B cell (primary cell): ENCODE measurements at regions not wholly inside any gene's neighbourhood (a gene's known extent, or its start where the extent isn't known, plus 50 kb on each side); places are given as distances from the start of the nearest gene placed in this dataset.

Experiments used
- ATAC-seq: fragments of 200-7000 bp; cut with Tn5 transposase; one replicate; pipeline ENCODE4 v1.10.0; 2021; ENCODE audit warnings: low read depth, mild to moderate bottlenecking, moderate number of reproducible peaks, moderate library complexity
- CTCF ChIA-PET: fragments of 350-600 bp; sonication (Branson Sonifier 250); formaldehyde crosslinking; loops from one replicate; lab custom pipeline; 2021; ENCODE audit warnings: antibody characterized with exemption, inconsistent platforms; lab: Charles Lee
- POLR2A ChIA-PET: fragments of 350-600 bp; sonication (Branson Sonifier 250); formaldehyde crosslinking; loops from one replicate; lab custom pipeline; 2021; ENCODE audit warnings: antibody characterized with exemption; lab: Charles Lee
- DNase-seq: peaks from one replicate; pipeline ENCODE4 v3.0.0; 2013
- H2AFZ ChIP-seq: 2 replicates; pipeline ENCODE4 v1.6.1; 2012; ENCODE audit warnings: mild to moderate bottlenecking, low read depth, low read length; ENCODE audit not compliant: insufficient read depth, poor library complexity, severe bottlenecking
- H3K27ac ChIP-seq, 2 donors: 1 replicate in 1 of 2; 2 replicates in 1 of 2; pipeline ENCODE4 v1.5.1; 2012 to 2013; ENCODE audit warnings: low read length in 2 of 2, mild to moderate bottlenecking in 2 of 2, moderate library complexity in 1 of 2
- H3K27me3 ChIP-seq, 4 experiments: fragments of 200-600 bp in 1 of 4; sonication (generic) in 1 of 4; replicated peaks in 1 of 4; 1 replicate in 2 of 4; 2 replicates in 2 of 4; pipeline versions ENCODE4 v1.6.1 to v1.7.0; 2013 to 2016; ENCODE audit warnings: low read length in 3 of 4, mild to moderate bottlenecking in 2 of 4, mixed read lengths in 1 of 4, moderate library complexity in 1 of 4; ENCODE audit not compliant: insufficient read depth in 4 of 4, control insufficient read depth in 3 of 4; ENCODE audit errors: control extremely low read depth in 1 of 4
- H3K36me3 ChIP-seq, 2 experiments: replicated peaks in 1 of 2; 1 replicate in 1 of 2; 2 replicates in 1 of 2; pipeline versions ENCODE4 v1.6.1 to v1.7.1; 2013; ENCODE audit warnings: low read length in 1 of 2; ENCODE audit not compliant: insufficient read depth in 2 of 2, control insufficient read depth in 1 of 2; ENCODE audit errors: control extremely low read depth in 1 of 2, extremely low read depth in 1 of 2
- H3K4me1 ChIP-seq, 2 donors: fragments of 200-600 bp in 1 of 2; sonication (generic) in 1 of 2; 1 replicate in 1 of 2; 2 replicates in 1 of 2; pipeline versions ENCODE4 v1.5.1 to v1.6.1; 2013 to 2017; ENCODE audit warnings: low read length in 2 of 2; ENCODE audit not compliant: control insufficient read depth in 2 of 2, insufficient read depth in 2 of 2
- H3K4me2 ChIP-seq: replicated peaks from 2 replicates; pipeline ENCODE3; 2012; ENCODE audit warnings: mild to moderate bottlenecking, low read depth, low read length; ENCODE audit not compliant: poor library complexity, severe bottlenecking
- H3K4me3 ChIP-seq, 5 experiments: fragments of 200-600 bp in 1 of 5; sonication (generic) in 1 of 5; 1 replicate in 3 of 5; 2 replicates in 2 of 5; pipeline versions ENCODE4 v1.5.1 to v1.7.0; 2011 to 2016; ENCODE audit warnings: low read length in 4 of 5, mild to moderate bottlenecking in 4 of 5, low read depth in 2 of 5, control low read depth in 1 of 5, moderate library complexity in 1 of 5; ENCODE audit not compliant: insufficient read depth in 1 of 5; ENCODE audit errors: control extremely low read depth in 1 of 5, extremely low read depth in 1 of 5
- H3K79me2 ChIP-seq: fragments of 200-600 bp; sonication (generic); one replicate; pipeline ENCODE4 v1.6.0; 2016; ENCODE audit warnings: low read length; ENCODE audit not compliant: control insufficient read depth, insufficient read depth
- H3K9ac ChIP-seq: fragments of 200-600 bp; sonication (generic); 2 replicates; pipeline ENCODE4 v1.6.1; 2017; ENCODE audit warnings: mild to moderate bottlenecking, low read length, moderate library complexity
- H3K9me3 ChIP-seq, 3 donors: one replicate each; pipeline versions ENCODE4 v1.6.1 to v1.7.1; 2013; ENCODE audit warnings: low read length in 2 of 3; ENCODE audit not compliant: control insufficient read depth in 2 of 3, insufficient read depth in 1 of 3; ENCODE audit errors: control extremely low read depth in 1 of 3
- H4K20me1 ChIP-seq: 2 replicates; pipeline ENCODE4 v1.6.0; 2012; ENCODE audit warnings: mild to moderate bottlenecking, low read length; ENCODE audit not compliant: insufficient read depth, control insufficient read depth, poor library complexity, severe bottlenecking
- H3K27ac Mint-ChIP-seq: one replicate; pipeline ENCODE4 v1.8.0; 2021; ENCODE audit warnings: mixed read lengths
- H3K27me3 Mint-ChIP-seq: one replicate; pipeline ENCODE4 v1.8.0; 2021; ENCODE audit warnings: mixed read lengths
- H3K4me1 Mint-ChIP-seq: one replicate; pipeline ENCODE4 v1.8.0; 2021; ENCODE audit warnings: mixed read lengths
- H3K4me3 Mint-ChIP-seq: one replicate; pipeline ENCODE4 v1.8.0; 2021; ENCODE audit warnings: mixed read lengths
- H3K9me3 Mint-ChIP-seq: one replicate; pipeline ENCODE4 v1.8.0; 2022; ENCODE audit warnings: mixed read lengths; ENCODE audit not compliant: insufficient read depth
- CTCF ChIP-seq: fragments of 200-600 bp; IDR thresholded peaks from one replicate; pipeline ENCODE4 v1.8.0; 2022; ENCODE audit warnings: antibody characterized with exemption, mild to moderate bottlenecking
- EZH2 ChIP-seq: IDR thresholded peaks from 2 replicates; pipeline ENCODE4 v1.6.1; 2012; ENCODE audit warnings: borderline replicate concordance, low read depth, mild to moderate bottlenecking, moderate library complexity, low read length; ENCODE audit not compliant: insufficient read depth, poor library complexity, severe bottlenecking
- intact Hi-C: fragments of 100-400 bp; cut with micrococcal nuclease; formaldehyde crosslinking; loops from one replicate; pipeline ENCODE4 v1.10.0; 2022

- Mint-ChIP-seq H3K27ac (no peak overlapping the region), H3K27me3 (no peaks in the 10 kb centered on the region), H3K9me3 (peaks cover 5% of the 10 kb centered on the region), H3K4me3 (no peak overlapping the region), H3K4me1 (peaks cover 15% of the 10 kb centered on the region)
- ATAC-seq (no peak), DNase-seq (no peak)
- H4K20me1 ChIP-seq: no peaks in the 10 kb centered on the region
- no peaks in the 10 kb centered on the region for H3K79me2 ChIP-seq
- no peak overlapping the region for H3K9ac ChIP-seq
- peaks cover 7 to 14% of the 10 kb centered on the region in 2 donors for H3K4me1 ChIP-seq
- no peak for TF ChIP-seq EZH2
- no peak for TF ChIP-seq CTCF
- no peak overlapping the region for H3K4me2 ChIP-seq
- H3K27ac ChIP-seq: no peak overlapping the region
- peaks cover 3 to 13% (median 8%) of the 10 kb centered on the region in 3 donors for H3K9me3 ChIP-seq
- H2AFZ ChIP-seq: no peak overlapping the region
- H3K4me3 ChIP-seq: no peak overlapping the region
- no peaks in the 10 kb centered on the region for H3K36me3 ChIP-seq
- intact Hi-C loops: no loop called here
- ChIA-PET POLR2A (no interaction called here), CTCF (interaction anchor here (2.1 kb wide), 1 partner anchor 12 kb away, joined by 8 read pairs; no protein-coding TSS in a partner anchor)
- H3K27me3 ChIP-seq: no peaks in the 10 kb centered on the region
Observed at GRCh38 chr20:1752045-1752444, 94.5 kb upstream of the SIRPG start.

- H4K20me1 ChIP-seq: no peaks in the 10 kb centered on the region
- no peak for DNase-seq
- H3K9ac ChIP-seq: no peak overlapping the region
- H3K4me2 ChIP-seq: no peak overlapping the region
- no peaks in the 10 kb centered on the region for H3K79me2 ChIP-seq
- POLR2A ChIA-PET: no interaction called here
- no peaks in the 10 kb centered on the region for H3K36me3 ChIP-seq
- peaks cover 5% of the 10 kb centered on the region for H3K9me3 Mint-ChIP-seq
- no peak overlapping the region for H2AFZ ChIP-seq
- peaks cover 4% of the 10 kb centered on the region for H3K4me1 Mint-ChIP-seq
- no peak overlapping the region for H3K4me3 Mint-ChIP-seq
- peaks cover 3% of the 10 kb centered on the region for H3K27me3 Mint-ChIP-seq
- no peak overlapping the region for H3K4me3 ChIP-seq
- H3K27ac Mint-ChIP-seq: no peak overlapping the region
- ATAC-seq: no peak
- no peaks in the 10 kb centered on the region for H3K27me3 ChIP-seq
- H3K27ac ChIP-seq: no peak overlapping the region
- H3K9me3 ChIP-seq: peaks cover 3 to 13% (median 8%) of the 10 kb centered on the region in 3 donors
- H3K4me1 ChIP-seq: peaks cover under 1 to 2% of the 10 kb centered on the region in 2 donors
- CTCF ChIA-PET: no interaction called here
- intact Hi-C loops: no loop called here
- TF ChIP-seq CTCF (no peak), EZH2 (no peak)
Observed at GRCh38 chr20:1748777-1749176, 91.2 kb upstream of the SIRPG start.
